ENCODE measurements at regions not wholly inside any gene's neighbourhood (a gene's known extent, or its start where the extent isn't known, plus 50 kb on each side); places are given as distances from the start of the nearest gene placed in this dataset.

DNA sequence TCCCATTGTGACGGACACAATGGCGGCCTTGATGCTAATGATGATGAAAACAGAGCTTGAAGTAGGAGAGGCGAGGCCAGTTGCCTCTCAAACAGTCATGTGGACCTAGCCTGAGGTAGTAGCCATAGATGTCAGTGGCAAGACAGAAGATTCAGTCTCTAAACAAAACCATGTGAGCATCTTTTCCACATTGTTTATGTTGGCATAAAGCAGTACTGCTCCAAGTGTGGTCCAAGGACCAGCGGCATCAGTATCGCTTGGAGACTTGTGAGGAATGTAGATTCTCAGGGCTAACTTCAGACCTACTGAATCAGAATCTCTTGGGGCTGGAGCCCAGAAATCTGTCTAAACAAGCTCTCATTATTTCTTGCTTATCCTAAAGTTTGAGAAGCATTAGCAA lies 312.8 kb upstream of the JAG1 start:
- H3K9me3 Mint-ChIP-seq: peaks cover 0 to 7% of the 10 kb centered on the region in 2 donors

DNA sequence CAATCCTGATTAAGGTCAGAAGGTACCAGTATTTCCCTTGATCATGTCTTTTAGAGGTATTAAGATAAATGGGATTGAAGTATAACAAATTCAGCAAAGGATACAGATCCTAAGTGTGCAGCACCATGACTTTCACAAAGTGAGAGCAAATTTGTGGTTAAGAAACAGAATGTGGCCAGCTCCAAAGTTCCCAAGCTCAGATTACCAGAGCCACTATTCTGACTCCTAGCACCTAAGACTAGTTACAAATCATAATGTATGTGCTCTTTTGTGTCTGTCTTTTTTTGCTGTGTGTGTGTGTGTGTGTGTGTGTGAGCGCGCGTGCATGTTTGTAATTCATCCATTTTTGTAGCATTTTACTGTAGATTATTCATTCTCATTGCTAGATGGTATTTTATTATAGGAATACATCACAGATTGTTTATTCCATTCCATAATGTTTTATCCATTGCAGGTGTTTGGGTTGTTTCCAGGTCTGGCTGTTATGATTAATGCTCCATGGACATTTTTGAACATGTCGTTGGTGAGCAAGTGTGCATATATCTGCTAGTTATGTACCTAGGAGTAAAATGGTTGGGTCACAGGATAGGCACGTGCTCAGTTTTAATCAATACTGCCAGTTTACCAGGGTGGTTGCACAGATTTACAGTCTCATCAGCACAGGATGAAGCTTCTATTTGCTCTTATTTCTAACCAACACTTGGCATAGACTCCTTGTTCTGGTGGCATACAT lies 314.0 kb upstream of the JAG1 start:
- ATAC-seq (no peak), DNase-seq (no peak)
- Mint-ChIP-seq H3K27ac (no peak overlapping the region), H3K4me3 (no peak overlapping the region), H3K4me1 (no peaks in the 10 kb centered on the region), H3K27me3 (no peaks in the 10 kb centered on the region), H3K9me3 (peaks cover 0 to 7% of the 10 kb centered on the region in 2 donors)

More for the DNA sequence above, 312.8 kb upstream of the JAG1 start:
- Mint-ChIP-seq H3K4me1 (no peaks in the 10 kb centered on the region), H3K4me3 (no peak overlapping the region), H3K27ac (no peak overlapping the region), H3K27me3 (no peaks in the 10 kb centered on the region)
- DNase-seq (no peak), ATAC-seq (no peak)

GRCh38 chr20:10990625-10991382 lies 317.0 kb upstream of the JAG1 start:
- Mint-ChIP-seq H3K27me3 (no peaks in the 10 kb centered on the region), H3K4me3 (no peak overlapping the region), H3K27ac (no peak overlapping the region), H3K4me1 (no peaks in the 10 kb centered on the region), H3K9me3 (peaks cover 6 to 11% of the 10 kb centered on the region in 2 donors)
- no peak for ATAC-seq
- no peak for DNase-seq

DNA sequence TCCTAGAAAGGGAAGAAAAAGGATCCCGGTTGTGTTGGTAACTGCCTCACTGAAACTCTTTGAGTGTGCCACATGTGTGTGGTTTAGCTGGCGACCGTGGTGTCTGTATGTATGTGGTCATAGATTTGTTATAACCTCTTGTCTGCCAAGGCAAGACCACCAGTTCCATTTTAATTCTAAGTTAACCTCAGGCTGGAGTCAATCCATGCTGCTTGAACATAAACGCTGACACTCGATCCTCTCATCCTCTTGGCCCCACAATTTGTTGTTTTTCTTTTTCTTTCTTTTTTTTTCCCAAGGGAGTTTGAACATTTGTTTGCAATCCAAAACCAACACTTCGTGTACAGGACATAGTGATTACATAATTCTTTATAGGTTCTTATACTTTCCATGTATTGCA lies 318.9 kb upstream of the JAG1 start:
- DNase-seq (no peak), ATAC-seq (no peak)
- Mint-ChIP-seq H3K4me3 (no peak overlapping the region), H3K4me1 (no peaks in the 10 kb centered on the region), H3K9me3 (peaks cover 6 to 9% of the 10 kb centered on the region in 2 donors), H3K27ac (no peak overlapping the region), H3K27me3 (no peaks in the 10 kb centered on the region)

- Mint-ChIP-seq H3K4me1 (no peaks in the 10 kb centered on the region), H3K27ac (no peak overlapping the region), H3K9me3 (peaks cover 6 to 9% of the 10 kb centered on the region in 2 donors), H3K4me3 (no peak overlapping the region), H3K27me3 (no peaks in the 10 kb centered on the region)
- DNase-seq (no peak), ATAC-seq (no peak)
Observed at GRCh38 chr20:10994991-10995700, 321.3 kb upstream of the JAG1 start.

GRCh38 chr20:10998476-10998875 lies 324.7 kb upstream of the JAG1 start:
- H3K27ac Mint-ChIP-seq: no peak overlapping the region
- DNase-seq (no peak), ATAC-seq (no peak)
- peaks cover 6 to 9% of the 10 kb centered on the region in 2 donors for H3K9me3 Mint-ChIP-seq
- no peaks in the 10 kb centered on the region for H3K4me1 Mint-ChIP-seq
- no peaks in the 10 kb centered on the region for H3K27me3 Mint-ChIP-seq
- no peak overlapping the region for H3K4me3 Mint-ChIP-seq

DNA sequence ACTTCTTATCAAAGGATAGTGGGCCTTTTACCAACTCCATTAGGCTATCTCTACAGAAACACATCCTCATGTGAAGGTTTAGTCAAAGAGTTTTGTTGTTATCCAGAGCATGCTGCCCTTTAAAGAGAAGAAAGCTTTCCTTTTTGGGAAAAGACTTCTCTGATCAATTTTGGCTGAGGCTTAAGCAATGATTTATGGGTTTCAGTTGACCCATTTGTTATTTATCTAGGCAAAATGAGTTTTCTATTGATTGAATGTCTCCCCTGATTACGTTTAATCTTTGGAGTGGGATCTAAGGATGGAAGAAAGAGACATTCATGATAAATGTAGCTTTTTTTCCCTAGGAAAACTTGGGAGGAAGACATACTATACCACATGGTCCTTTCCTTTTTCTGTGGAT lies 326.6 kb upstream of the JAG1 start:
- ATAC-seq (no peak), DNase-seq (no peak)
- Mint-ChIP-seq H3K27ac (no peak overlapping the region), H3K4me1 (no peaks in the 10 kb centered on the region), H3K27me3 (no peaks in the 10 kb centered on the region), H3K4me3 (no peak overlapping the region), H3K9me3 (no peaks in the 10 kb centered on the region)

GRCh38 chr20:11001302-11001701 lies 327.5 kb upstream of the JAG1 start:
- ATAC-seq: no peak
- H3K4me1 Mint-ChIP-seq: no peaks in the 10 kb centered on the region
- no peak overlapping the region for H3K4me3 Mint-ChIP-seq

DNA sequence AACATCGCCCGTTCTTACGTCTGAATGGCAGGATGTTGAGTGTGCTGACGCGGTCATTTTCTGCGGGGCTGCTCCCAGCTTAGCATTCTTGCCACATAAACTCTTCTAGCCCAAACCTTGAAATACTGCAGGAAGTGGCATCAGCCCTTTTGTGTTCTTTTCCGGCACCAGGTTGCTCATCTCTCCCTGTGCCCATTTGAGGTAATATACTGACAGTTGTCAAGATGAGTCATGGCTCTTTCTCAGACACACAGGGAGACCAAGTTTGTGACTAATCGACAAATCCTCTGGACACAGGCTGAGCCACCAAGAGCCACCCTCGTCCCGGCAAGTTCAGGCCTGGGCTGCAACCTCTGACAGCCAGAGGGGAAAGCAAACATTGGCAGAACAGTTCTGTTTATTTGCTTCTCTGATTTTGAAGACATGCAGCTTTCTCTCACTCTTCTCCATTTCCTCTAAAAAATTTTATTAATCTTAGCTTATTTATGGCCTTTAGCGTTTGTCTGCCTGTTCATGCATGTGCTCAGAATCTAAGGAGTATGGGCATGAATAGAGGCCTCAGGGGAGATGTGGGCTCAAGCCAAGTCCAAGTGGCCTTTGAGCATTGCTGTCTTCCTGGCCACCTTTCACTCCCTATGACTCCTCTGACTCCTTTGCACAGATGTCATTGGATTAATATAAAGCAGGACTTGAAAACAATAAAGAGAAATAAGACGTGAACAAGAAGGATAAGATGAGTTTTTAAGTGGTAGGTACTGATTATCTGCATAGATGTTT lies 328.2 kb upstream of the JAG1 start:
- no peak overlapping the region for H3K4me3 Mint-ChIP-seq
- H3K9me3 Mint-ChIP-seq: peaks cover 9 to 10% of the 10 kb centered on the region in 2 donors
- H3K27me3 Mint-ChIP-seq: no peaks in the 10 kb centered on the region
- ATAC-seq: no peak
- DNase-seq: no peak
- H3K27ac Mint-ChIP-seq: no peak overlapping the region
- H3K4me1 Mint-ChIP-seq: no peaks in the 10 kb centered on the region

More at GRCh38 chr20:11001302-11001701, 327.5 kb upstream of the JAG1 start:
- no peak overlapping the region for H3K27ac Mint-ChIP-seq
- DNase-seq: no peak
- H3K27me3 Mint-ChIP-seq: no peaks in the 10 kb centered on the region
- peaks cover 3% of the 10 kb centered on the region in 2 donors for H3K9me3 Mint-ChIP-seq

DNA sequence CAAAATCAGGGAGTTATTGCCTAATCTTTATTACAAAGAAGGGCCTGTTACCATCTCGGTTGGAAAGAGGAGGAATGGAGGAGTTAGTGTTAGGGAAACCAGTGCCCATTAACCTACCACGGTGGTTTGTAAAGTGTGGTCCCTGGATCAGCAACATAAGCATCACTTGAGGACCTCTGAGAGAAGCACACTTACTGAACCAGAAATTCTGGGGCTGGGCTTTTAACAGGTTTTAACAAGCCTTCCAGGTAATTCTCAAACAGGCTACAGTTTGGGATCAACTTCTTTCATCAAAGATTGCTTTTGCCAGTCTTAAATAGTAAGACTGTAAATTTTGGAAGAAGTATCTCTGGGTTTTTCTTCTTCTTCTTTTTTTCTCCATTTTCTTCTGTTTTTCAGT lies 329.5 kb upstream of the JAG1 start:
- Mint-ChIP-seq H3K9me3 (peaks cover 10 to 12% of the 10 kb centered on the region in 2 donors), H3K4me1 (no peaks in the 10 kb centered on the region), H3K27ac (no peak overlapping the region), H3K27me3 (no peaks in the 10 kb centered on the region), H3K4me3 (no peak overlapping the region)
- DNase-seq (no peak), ATAC-seq (no peak)

GRCh38 chr20:11008444-11009033 lies 334.7 kb upstream of the JAG1 start:
- Mint-ChIP-seq H3K4me3 (no peak overlapping the region), H3K27me3 (no peaks in the 10 kb centered on the region), H3K4me1 (no peaks in the 10 kb centered on the region), H3K27ac (no peak overlapping the region), H3K9me3 (peaks cover 10 to 12% of the 10 kb centered on the region in 2 donors)
- no peak for DNase-seq
- no peak for ATAC-seq

GRCh38 chr20:11011653-11012052 lies 337.9 kb upstream of the JAG1 start:
- Mint-ChIP-seq H3K9me3 (peaks cover 4 to 5% of the 10 kb centered on the region in 2 donors), H3K27me3 (no peaks in the 10 kb centered on the region), H3K4me1 (no peaks in the 10 kb centered on the region), H3K4me3 (no peak overlapping the region), H3K27ac (no peak overlapping the region)
- DNase-seq (no peak), ATAC-seq (no peak)

DNA sequence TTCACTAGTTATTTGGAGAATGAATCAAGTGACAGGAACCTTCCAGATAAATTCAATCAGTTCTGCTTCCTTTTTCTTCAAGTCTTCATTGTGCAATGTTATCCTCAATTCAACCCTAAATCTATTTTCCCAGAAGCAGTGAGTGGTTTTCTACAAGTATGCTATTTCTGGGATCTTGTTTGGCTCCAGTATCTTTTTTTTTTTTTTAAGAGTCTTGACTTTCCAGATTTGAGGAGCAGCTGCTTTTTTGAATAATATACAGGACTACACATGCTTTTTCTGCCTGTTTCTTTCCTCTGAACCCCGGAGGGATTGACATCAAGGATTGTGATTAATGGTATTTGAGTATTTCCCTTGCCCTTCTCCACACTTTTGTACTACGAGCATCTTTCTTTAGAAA lies 339.2 kb upstream of the JAG1 start:
- DNase-seq: no peak
- Mint-ChIP-seq H3K27ac (no peak overlapping the region), H3K4me1 (no peaks in the 10 kb centered on the region), H3K9me3 (no peaks in the 10 kb centered on the region), H3K27me3 (no peaks in the 10 kb centered on the region), H3K4me3 (no peak overlapping the region)
- no peak for ATAC-seq

- H3K4me3 Mint-ChIP-seq: no peak overlapping the region
- ATAC-seq (no peak), DNase-seq (no peak)
- no peaks in the 10 kb centered on the region for H3K27me3 Mint-ChIP-seq
- H3K9me3 Mint-ChIP-seq: peaks cover 0 to 3% of the 10 kb centered on the region in 2 donors
- no peak overlapping the region for H3K27ac Mint-ChIP-seq
- no peaks in the 10 kb centered on the region for H3K4me1 Mint-ChIP-seq
Observed at GRCh38 chr20:11013801-11014200, 340.0 kb upstream of the JAG1 start.

- DNase-seq (no peak), ATAC-seq (no peak)
- no peak overlapping the region for H3K4me3 Mint-ChIP-seq
- H3K9me3 Mint-ChIP-seq: peaks cover 0 to 13% of the 10 kb centered on the region in 2 donors
- no peaks in the 10 kb centered on the region for H3K4me1 Mint-ChIP-seq
- H3K27me3 Mint-ChIP-seq: no peaks in the 10 kb centered on the region
- H3K27ac Mint-ChIP-seq: no peak overlapping the region
Observed at GRCh38 chr20:11015440-11015839, 341.6 kb upstream of the JAG1 start.

All from stimulated activated naive CD8-positive, alpha-beta T cell treated with anti-CD3 and anti-CD28 coated beads, Interleukin-15, amount 100 ng/mL, for 72 hours (primary cell).